Ramos (cell line): ENCODE measurements at regions not wholly inside any gene's neighbourhood (a gene's known extent, or its start where the extent isn't known, plus 50 kb on each side); places are given as distances from the start of the nearest gene placed in this dataset.

Source experiments
- in situ Hi-C: fragments of 300-500 bp; cut with MboI; formaldehyde crosslinking; loops from one replicate; pipeline ENCODE4 v1.14.3; 2022; ENCODE audit warnings: low sequenced_read_pairs; ENCODE audit not compliant: unreplicated experiment

- in situ Hi-C loops, result no loop called here
These were observed 134.9 kb upstream of the B3GALT2 start for GRCh38 chr1:193321242-193321840.

DNA sequence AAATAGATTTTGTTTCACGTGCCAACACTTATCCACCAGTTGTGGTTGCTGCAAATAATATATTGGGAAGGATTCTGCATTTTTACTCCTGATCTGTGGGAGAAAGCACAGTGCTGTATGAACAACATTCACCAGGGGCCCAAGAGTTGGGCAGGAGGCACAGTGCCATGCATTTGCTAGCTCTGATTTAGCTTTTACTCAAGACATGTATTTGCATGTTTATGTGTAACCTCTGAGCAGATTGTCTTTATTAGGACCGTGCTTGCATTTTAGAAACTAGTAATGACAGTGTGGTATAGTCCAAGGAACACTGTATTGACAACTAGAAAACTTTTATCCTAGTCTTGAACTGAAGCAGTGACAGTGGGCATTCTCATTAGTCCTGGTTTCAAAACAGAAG is 133.9 kb upstream of the B3GALT2 start:
- in situ Hi-C loops, result no loop called here

DNA sequence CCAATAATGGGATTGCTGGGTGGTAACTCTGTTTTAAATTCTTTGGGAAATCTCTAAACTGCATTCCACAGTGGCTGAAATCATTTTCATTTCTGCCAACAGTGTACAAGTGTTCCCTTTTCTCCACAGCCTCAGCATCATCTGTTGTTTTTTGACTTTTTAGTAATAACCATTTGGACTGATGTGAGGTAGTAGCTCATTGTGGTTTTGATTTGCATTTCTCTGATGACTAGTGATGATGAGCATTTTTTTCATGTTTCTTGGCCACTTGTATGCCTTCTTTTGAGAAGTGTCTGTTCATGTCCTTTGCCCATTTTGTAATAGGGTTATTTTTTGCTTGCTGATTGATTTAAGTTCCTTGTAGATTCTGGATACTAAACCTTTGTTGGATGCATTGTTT is 131.9 kb upstream of the B3GALT2 start:
- in situ Hi-C loops, result no loop called here

DNA sequence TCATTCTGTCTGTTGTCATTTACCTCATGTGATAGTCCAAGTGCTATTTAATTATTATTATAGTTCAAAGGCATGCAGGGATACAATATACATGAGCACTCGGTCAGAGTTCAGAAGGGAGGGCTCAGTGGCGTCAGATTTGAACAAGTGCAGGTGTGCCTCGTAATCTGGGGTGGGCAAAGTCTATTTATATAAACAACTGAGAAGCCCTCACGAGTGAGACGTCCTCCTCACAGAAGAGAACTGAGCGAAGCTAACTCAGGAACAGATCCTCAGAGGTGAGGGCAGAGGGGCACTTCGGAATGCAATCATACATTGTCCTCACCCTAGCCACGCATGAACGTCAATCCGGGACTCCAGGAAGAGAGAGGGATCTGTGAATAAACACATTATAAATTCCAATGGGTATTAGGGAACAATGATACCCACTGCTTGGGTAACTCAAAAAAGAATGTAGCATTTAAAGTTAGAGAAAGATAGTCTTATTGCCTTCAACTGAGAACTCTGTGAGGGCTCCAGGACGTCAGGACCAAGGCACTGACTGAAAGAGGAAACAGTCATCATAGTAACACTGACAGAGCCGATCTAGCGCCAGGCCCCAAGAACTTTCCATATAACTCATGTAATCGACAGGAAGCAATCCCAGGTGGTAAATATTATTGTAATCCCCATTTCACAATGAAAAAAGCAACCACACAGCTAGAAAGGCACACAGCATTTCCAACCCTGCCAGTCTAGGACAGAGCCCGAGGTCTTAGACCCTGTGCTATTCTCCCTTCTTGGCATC is 127.1 kb upstream of the B3GALT2 start:
- in situ Hi-C loops, result no loop called here

DNA sequence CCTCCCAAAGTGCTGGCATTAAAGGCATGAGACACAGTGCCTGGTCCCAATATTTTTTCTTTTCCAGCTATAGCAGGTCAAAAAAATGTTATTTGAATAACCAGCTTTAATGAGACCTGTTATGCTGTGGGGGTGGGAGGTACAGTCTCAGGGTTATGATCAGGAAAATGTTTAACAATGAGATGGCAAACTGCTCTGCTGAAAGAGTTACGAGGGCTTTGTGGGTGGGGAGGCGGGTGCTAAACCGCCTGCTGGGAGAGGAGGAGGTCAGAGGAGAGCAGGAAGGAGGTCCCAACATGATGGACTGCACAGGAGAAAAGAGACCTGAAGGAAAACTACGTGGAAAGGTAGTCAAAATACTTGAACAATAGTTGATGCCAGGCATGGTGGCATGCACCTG is 126.0 kb upstream of the B3GALT2 start:
- in situ Hi-C loops, result no loop called here

GRCh38 chr1:193311226-193311948 is 125.0 kb upstream of the B3GALT2 start:
- in situ Hi-C loops, result no loop called here

- in situ Hi-C loops, result no loop called here
These were observed 124.2 kb upstream of the B3GALT2 start for GRCh38 chr1:193310564-193310963.

- in situ Hi-C loops, result no loop called here
These were observed 123.6 kb upstream of the B3GALT2 start for GRCh38 chr1:193309936-193310475.

DNA sequence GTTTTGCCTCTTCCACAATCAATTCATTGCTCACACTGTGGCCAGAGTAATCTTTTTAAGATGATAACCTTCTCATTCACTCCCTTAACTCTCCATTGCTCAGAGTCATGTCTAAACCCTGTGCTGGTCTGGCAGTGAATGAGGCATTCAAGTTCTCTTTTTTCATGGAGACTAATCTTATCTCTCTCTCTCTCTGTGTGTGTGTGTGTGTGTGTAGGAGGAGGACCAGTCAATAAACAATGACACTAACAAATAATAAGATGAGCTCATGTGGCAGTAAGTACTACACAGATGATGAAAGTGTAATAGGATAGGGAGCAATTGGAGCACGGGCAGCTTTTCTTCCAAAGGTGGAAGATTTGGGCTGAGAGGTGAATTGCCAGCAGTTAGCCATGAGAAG is 122.0 kb upstream of the B3GALT2 start:
- in situ Hi-C loops, result no loop called here

- in situ Hi-C loops, result no loop called here
These were observed 120.0 kb upstream of the B3GALT2 start for GRCh38 chr1:193306430-193306829.
